SW 1271 (cell line): ENCODE measurements at regions not wholly inside any gene's neighbourhood (a gene's known extent, or its start where the extent isn't known, plus 50 kb on each side); places are given as distances from the start of the nearest gene placed in this dataset.
A peak's percentile ranks its signal among the peaks of the same experiment; 100 is the strongest.
"Not testable (repeated sequence)": the region's sequence is repeated elsewhere in the genome, so short reads cannot be mapped to it uniquely, and the experiment has no call there.

Source experiments
- DNase-seq, 2 experiments: peaks; one replicate each; lab custom pipeline; 2025; lab: John Stamatoyannopoulos, UW

DNA sequence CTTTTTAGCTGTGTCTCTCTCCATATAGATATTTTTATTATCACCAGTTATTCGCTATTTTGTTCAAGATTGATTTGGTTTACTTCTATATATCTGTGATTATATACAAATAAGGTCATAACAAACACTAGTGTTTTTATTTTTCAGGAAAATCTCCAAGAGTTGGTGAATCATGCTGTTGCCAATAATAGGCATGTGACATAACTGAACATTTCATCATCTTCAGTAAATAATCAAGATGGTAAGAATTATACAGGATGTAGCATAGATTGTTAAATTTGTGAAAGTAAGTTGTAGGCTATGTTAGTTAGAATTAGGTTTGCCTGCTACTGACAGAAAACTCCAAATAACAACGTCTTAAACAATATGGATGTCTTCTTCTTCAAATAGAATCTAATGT, 240.9 kb upstream of the PDE3A start:
- DNase-seq: no peak

DNA sequence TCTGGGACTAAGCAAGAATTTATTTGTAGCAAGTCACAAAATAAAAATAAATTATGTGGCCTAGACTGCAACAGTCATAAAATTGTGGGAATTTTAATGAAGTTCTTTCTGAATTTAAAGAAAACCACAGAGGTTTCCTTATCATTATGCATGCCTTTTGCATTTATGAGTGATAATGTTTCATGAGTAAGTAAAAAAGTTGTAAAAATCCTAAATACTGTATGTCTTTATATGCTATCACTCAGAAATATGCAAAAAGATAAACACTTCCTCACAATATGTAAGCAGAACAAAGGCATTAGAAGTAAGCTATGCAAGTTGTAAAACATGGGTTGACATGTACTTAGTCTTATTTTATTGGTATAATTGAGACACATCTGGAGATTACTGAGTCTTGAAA, 239.4 kb upstream of the PDE3A start:
- DNase-seq: no peak

DNA sequence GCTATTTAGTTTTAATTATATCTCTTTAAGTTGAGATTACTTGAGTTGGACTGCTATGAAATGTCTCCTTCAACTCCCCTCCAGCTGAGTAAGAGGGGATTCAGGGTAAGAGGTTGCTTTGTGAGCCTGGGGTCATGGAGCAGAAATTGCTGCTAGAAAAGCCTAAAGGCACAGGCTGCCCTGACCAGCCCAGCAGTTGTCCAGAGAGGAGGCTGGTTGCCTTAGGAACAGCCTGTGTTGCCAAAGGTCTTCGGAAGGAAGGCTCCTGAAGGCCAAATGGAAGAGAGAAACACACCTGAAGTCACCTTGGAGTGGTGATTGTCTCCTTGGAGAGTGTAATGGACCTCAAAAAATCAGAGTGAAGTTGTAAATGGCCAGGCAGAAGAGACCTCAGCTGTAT, 235.5 kb upstream of the PDE3A start:
- no peak for DNase-seq

DNA sequence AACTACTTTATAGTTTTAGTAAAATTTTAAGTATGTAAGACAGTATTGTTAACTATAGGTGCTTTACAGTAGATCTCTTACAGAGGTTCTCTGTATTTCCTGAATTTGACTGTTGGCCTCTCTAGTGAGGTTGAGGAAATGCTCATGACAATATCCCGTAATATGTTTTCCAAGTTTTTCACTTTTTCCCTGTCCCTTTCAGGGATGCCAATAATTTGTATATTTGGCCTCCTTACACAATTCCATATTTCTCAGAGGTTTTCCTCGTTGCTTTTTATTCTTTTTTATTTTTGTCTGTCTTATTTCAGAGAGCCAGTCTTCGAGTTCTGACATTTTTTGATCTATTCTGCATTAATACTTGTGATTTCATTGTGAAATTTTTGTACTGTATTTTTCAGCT, 233.7 kb upstream of the PDE3A start:
- DNase-seq: no peak

DNA sequence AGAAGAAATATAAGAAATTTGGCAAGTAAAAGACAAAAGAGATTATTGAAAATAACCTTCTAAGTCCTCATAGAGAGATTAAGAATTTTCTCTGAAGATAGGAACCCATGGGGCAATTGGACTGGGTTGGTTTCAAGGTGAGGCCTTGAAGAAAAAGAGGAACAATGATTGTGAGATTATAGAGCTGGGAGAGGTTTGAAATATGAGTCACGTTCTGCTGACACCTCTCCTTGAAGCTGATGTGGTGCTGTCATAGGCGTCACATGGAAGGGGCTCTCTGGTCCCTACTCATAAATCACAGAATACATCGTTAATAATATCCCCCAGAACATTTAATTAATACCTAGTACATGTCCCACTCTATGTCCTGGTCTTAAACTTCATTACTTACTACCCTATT, 227.6 kb upstream of the PDE3A start:
- DNase-seq: no peak

DNA sequence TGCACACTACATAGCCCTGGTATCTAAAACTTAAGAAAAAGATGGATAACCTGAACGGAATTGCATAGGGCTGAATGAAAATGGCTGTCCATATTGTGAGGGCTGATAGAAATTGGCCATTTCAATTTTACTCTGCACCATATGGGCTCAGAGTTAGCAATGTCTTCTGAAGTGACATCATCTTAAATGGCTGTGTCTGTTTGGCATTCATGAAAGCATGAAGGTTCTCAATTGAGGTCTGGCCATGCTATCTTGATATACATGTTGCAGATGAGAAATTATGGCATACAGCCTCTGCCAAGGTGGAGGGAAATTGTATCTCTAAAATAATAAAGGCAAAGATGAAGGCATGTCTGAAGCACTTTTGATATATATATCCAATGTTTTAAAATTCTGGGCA, 226.0 kb upstream of the PDE3A start:
- no peak for DNase-seq

DNA sequence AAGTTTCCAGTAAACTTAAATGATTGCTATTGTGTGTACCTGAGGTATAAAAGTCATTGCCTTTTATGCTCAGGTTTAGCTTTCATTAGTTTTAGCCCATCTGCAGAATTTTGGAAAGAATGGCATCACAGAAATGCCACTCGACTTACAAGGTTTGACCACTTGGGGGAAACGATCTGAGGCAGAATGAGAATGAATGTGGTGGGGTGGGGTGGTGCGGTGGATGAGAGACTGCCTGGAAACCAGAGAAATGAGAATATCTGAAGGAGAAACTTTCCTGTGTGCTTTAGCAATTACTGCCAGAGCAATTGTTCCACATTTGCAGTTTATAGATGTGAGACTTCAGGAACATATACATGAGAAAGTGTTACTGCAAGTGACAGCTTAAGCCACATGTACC, 225.4 kb upstream of the PDE3A start:
- DNase-seq: peak in 1 of 2 experiments; percentile 12

DNA sequence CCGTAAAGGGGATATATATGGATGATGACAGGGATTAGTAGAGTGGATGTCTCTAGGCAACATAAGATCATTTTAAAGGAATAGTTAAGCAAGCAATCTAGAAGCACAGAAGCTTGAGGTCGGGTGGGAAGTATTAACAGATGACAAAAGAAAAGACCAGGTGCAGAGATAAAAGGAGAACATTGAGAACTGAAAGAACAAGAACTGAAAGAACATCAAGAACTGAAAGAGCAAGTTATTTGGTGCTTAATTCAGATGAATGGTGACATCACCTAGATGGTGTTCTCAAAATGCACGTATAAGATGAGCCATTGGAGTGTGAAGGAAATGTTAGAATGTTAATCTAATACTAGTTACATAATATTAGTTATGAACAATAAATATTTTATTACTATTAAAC, 224.0 kb upstream of the PDE3A start:
- DNase-seq: no peak

DNA sequence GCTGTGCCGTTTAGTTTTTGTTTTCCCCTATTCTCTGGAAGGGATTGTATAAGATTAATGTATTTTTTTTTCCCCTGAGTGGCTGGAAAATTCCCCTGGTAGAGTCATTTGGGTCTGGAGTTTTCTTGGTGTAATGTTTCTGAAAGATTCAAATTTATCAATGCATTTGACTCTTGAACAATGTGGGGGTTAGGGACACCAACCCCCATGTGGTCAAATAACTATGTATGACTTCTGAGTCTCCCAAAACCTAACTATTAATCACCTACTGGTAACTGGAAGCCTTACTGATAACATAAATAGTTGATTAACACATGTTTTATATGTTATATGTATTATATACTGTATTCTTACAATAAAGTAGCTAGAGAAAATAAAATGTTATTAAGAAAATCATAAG, 220.1 kb upstream of the PDE3A start:
- DNase-seq: no peak

DNA sequence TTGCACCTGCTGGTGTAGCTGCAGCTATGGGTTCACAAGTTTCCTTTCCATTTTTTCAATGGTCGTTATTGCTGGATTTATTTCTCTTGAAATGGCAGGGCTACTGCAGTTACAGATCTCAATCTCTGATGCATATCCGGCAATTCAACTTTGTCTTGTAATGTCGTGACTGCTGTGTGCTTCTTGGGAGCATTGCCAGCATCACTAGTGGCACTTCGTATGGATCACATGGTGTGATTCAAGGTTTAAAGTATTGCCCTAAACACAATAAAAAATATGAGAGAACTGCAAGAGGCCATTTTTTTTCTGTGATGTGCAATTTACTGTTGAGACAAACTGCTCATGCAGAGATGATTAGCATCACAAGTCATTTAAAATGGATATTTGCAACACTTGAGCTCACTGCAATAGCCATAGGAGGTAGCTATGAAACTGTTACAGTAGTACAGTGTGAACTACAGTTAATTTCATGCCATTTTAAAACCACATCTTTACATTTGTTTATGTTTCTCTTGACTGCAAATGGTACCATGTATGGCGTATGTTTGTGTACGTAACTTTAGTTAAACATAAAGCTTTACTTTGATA, 217.4 kb upstream of the PDE3A start:
- DNase-seq: no peak

DNA sequence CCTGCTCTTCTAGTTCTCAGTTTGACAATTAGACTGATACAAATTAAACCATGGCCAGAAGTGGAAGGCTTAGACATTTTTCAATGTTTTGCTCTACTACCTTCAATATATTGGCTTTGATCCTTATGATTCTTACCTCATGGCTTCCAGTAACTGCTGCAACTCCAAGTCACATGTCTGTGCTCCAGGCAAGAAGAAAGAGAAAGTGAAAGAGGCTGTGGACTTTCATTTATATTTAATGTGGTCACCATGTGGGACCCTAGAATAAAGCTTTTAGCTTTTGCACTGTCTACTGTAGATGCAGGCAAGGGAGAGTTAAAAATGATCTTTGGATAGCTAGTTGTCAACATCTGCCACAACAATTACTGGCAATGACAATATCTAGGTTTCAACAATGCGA, 214.3 kb upstream of the PDE3A start:
- DNase-seq: peak in 1 of 2 experiments; percentile 2

DNA sequence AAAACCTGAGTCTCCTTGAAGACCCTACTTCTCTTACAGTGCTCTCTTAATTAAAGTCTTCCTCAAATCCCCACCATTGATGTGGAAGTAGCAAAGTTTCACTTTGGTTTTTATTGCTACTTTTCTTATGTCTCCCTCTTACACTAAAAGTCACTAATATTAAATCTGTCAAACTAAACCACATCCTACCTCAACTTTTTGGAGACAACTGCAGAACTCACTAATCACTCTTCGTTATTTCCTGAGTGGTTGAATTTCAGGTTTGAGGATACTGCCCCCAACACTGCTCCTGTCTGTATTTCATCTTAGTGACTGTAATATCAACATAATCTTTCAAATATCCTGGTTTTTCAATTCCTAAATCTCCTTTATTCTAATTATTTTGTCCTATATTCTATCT, 213.0 kb upstream of the PDE3A start:
- no peak for DNase-seq

DNA sequence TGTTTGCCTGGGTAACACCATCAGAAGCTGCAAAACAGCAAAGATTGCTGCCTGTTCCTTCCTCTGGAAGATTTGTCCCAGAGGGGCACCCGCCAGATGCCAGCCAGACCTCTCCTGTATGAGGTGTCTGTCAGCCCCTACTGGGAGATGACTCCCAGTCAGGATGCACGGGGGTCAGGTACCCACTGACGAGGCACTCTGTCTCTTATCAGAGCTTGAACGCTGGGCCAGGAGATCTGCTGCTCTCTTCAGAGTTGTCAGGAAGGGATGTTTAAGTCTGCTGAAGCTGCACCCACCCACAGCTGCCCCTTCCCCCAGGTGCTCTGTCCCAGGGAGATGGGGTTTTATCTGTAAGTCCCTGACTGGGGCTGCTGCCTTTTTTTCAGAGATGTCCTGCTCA, 207.4 kb upstream of the PDE3A start:
- not testable (repeated sequence) for DNase-seq

DNA sequence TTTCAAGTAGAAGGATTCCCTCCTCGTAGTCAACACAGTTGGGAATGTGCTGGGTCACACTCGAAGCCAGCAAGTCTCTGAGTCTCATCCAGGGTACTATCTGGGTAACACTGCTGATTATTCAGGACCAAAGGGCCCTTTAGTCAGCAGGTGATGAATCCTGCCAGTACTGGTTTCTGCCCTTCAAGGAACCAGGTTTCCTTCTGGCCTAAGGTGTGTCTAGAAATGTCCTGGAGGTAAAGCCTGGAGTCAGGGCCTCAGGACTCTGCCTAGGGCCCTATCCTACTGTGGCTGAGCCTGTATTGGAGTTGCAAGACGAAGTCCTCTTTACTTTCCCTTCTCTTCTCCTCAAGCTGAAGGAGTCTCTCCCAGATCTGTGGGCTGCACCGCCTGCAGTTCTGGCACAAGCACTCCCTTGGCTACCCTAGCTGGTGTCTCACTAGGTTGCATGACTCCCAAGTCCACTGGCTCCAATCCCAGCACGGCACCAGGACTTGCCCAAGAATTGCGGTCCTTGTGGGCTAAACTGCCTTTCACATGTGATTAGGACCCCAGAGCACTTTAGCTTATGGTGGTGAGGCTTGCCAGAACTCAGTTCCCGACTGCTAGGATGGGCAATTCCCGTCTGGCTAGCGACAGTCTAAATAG, 193.7 kb upstream of the PDE3A start:
- no peak for DNase-seq

DNA sequence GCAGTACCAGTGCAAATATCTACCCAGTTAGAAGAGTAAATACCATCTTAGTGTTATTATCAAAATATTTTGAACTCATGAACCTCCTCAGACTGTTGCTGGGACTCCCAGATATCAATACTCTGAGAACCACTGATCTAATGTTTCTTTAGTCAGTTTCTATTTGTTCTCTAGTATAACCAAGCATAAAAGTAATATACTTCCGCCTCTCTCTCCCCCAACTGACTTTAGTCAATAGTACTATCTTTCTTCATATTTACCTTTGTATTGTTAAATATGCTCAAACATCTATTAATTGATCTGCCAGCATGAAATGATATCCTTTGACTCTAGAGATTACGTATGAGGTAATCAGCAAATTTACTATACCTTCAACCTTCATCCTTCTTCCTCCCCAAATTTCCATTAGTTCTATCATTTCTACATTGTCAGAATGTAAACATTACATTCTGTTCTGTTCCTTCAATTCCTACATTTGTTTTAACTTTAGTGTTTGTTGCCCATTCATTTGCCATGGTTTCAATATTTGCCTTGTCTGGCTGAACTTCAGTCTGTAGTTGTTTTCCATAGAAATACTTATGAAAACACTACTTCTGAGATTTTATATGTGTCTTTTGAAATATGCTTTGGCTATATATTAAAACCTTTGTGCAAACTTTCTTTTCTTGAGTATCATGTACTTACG, 192.5 kb upstream of the PDE3A start:
- no peak for DNase-seq

DNA sequence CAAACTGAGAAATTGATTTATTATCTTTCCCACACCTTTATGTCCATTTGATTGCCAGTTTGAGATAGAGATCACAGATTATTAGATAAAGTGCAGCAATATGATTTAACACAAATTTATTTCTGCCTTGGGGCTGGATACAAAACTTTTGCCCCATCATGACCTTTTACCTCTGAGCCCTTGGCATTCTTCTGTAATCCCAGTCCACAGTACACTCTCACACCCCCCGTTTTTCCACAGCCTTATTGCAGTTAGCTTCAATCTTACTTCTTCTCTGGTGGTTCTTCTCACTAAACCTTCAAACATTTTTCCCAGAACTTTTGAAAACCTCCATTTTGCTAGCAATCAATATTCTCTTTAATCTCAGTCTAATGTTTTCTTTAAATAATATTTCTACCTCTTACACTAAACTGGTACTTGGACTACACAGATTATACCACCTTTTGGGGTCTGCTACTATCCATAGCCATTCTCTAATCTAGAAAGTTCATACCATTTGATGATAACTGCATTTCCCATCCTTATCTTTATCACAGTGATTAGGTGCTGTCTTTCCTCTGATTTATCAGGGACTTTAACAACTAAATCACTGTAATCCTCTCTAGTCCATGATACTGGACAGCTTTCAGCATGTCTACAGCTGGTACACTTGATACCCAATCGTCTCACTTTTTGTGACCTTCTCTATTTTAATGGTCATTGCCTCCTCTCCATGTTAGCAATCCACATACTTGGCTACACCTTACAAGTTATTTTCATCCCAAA, 186.7 kb upstream of the PDE3A start:
- DNase-seq: no peak

DNA sequence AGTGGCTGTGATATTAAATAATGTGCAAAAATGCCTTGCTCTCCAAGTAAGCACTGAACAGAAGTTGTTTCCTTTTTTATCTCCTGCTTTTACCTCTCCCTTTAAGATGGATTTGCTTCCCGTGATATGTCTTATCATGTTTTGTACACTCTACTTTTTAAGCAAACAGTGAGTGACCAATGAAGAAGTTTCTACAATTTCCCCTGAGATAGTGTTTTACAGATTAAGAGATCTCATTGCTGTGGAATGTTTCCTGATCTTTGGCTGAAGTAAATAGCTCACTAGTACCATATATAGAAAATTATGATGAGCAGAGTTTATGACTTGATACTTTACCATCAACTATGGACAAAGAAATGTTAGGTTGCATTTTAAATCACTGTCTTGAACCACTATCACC, 184.8 kb upstream of the PDE3A start:
- no peak for DNase-seq

DNA sequence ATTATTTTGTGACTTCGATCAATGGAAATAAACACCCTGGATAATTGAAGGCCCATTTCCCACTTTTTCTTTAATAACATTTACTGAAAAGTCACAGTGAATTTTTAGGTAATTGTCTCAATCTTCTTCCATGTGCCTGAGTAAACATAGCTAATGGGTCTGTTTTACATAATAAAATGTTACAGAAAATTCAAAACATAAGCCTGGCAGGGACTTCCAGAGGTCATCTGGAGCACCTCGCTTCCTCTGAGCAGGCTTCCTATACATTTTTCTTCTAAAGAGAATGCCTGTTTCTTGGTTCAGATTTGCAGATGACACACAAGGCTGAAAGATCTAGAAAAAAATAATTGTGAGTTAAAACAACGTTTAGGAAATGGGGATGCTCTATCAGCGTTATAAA, 183.8 kb upstream of the PDE3A start:
- DNase-seq: no peak

DNA sequence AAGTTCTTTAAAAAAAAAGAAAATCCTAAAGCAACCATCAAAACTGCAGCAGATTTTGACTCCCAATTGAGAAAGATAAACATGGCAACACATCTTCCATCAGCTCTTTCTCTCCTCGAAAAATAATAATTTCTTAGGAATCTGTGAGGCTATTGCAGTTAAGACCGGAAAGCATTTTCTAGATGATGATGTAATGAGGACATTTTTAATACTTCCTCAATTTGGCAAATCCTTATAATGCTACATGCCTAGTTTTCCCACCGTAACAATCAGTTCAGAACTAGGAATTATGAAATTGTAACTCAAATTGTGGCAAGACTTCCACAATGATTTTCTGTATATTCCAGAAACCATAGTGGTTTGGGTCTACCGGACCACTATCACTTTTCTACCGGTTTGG, 180.9 kb upstream of the PDE3A start:
- DNase-seq: no peak

DNA sequence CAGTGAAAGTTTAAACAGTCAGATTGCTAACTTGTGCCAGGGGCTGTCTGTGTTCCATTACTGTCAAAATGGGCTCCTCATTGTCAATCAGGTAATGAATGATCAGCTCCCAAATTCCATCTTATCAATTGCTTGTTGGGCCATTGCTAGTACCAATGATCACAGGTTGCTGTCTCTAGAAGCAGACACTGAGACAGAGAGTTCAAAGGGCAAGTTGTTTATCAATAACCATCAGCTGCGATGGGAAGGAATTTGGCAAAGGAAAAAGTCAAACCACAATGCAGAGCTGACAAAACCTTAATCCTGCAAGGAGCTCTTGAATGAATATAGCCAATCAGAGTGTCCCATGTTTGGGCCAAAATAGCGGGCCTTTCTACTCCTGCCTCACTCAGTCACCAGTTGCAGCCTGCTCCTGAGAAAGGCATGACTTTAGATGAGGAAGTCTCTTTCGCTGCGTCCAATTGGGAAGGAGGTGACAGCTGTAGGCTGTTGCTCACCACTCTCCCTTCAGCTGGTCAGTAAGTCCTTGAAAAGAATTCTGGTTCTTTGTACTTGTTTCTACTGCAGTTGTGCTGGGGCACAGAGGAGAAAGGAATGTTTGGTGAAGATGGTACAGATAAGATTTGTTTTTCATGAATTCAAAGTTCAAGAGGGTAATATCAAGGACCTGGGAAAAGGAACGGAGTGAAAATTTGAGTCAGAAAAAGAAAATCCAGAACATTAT, 179.2 kb upstream of the PDE3A start:
- no peak for DNase-seq

DNA sequence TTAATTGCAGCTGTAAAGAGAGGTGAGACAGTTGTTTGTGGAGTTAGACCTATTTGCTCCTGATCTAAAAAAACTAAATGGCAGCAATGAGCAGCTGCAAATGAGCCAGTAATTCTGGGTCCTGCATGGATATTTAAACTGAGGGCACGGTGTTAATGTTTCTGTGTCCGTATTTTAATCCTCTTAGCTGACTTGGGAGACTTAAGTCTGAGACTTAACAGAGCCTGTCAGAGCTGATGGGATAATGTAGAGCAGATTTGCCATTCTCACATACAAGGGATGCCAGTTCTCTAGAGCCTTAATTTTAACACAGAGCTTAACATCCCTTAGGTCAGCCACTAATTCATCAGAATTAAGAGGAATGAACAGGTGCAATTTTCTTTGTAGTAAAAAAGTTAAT, 178.6 kb upstream of the PDE3A start:
- DNase-seq: no peak

DNA sequence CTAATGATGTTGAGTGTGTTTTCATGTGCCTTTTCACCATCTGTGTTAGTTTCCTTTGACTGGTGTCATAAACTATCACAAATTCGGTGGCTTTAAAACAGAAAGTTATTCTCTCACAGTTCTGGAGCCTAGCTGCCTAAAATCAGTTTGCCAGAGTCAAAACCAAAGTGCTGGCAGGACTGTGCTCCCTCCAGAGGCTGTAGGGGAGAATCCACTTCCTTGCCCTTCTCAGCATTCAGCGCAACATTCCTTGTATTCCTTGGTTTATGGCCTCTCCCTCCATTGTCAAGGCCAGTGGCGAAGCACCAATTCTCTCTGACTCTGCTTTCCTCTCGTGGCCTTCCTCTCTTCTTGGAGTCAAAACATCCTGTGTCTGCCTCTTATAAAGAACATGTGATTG, 174.2 kb upstream of the PDE3A start:
- peak in 1 of 2 experiments; percentile 11 for DNase-seq
